Activated CD4-positive, alpha-beta T cell treated with anti-CD3 and anti-CD28 coated beads, Interleukin-2, amount 50 U/mL, for 16 hours (primary cell): ENCODE measurements at regions not wholly inside any gene's neighbourhood (a gene's known extent, or its start where the extent isn't known, plus 50 kb on each side); places are given as distances from the start of the nearest gene placed in this dataset.
"Not testable (repeated sequence)": the region's sequence is repeated elsewhere in the genome, so short reads cannot be mapped to it uniquely, and the experiment has no call there.

Experiments
- DNase-seq: peaks from one replicate; pipeline ENCODE4 v3.0.0-alpha.2; 2020

DNA sequence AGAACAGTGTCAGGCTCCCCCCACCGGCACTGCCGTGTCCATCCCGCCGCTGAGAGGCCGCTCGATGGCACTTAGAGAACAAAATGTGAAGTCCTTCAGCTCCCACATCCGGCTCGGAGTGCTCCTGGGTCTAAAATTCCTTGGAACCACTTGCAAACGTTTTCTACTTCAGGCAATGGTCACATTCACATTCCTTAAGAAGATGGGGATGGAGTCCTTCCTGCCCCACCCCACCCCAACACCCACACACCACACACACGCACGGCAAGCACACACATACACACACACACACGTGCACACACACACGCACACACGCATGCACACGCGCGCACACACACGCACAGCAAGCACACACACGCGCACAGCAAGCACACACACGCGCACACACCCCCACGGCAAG lies 83.4 kb downstream of the SOX1 start:
- no peak for DNase-seq

DNA sequence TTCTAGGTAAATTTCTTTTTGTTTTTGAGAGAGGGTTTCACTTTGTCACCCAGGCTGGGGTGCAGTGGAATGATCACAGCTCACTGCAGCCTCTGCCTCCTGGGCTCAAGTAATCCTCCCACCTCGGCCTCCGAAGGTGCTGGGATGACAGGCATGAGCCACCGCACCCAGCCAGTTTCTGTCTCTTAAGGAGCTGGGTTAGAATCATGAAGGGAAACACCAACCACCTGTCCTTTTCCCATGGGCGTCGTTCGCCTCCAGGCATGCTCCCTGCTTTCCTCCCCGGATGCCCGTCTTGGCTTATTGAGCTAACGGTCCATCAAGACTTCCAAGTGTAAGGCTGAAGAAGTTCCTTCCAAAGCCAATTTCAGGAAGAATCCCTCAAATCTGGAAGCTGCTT lies 85.9 kb downstream of the SOX1 start:
- DNase-seq: no peak

- no peak for DNase-seq
Measured at GRCh38 chr13:112153364-112153763, 86.4 kb downstream of the SOX1 start.

- DNase-seq: no peak
Measured at GRCh38 chr13:112153846-112154245, 86.9 kb downstream of the SOX1 start.

- no peak for DNase-seq
Measured at GRCh38 chr13:112154301-112155060, 87.5 kb downstream of the SOX1 start.

GRCh38 chr13:112158961-112159360 lies 92.0 kb downstream of the SOX1 start:
- DNase-seq: no peak

- no peak for DNase-seq
Measured at GRCh38 chr13:112159575-112160547, 92.9 kb downstream of the SOX1 start.

GRCh38 chr13:112160558-112160957 lies 93.6 kb downstream of the SOX1 start:
- DNase-seq: no peak

GRCh38 chr13:112161521-112162301 lies 94.8 kb downstream of the SOX1 start:
- DNase-seq: no peak

DNA sequence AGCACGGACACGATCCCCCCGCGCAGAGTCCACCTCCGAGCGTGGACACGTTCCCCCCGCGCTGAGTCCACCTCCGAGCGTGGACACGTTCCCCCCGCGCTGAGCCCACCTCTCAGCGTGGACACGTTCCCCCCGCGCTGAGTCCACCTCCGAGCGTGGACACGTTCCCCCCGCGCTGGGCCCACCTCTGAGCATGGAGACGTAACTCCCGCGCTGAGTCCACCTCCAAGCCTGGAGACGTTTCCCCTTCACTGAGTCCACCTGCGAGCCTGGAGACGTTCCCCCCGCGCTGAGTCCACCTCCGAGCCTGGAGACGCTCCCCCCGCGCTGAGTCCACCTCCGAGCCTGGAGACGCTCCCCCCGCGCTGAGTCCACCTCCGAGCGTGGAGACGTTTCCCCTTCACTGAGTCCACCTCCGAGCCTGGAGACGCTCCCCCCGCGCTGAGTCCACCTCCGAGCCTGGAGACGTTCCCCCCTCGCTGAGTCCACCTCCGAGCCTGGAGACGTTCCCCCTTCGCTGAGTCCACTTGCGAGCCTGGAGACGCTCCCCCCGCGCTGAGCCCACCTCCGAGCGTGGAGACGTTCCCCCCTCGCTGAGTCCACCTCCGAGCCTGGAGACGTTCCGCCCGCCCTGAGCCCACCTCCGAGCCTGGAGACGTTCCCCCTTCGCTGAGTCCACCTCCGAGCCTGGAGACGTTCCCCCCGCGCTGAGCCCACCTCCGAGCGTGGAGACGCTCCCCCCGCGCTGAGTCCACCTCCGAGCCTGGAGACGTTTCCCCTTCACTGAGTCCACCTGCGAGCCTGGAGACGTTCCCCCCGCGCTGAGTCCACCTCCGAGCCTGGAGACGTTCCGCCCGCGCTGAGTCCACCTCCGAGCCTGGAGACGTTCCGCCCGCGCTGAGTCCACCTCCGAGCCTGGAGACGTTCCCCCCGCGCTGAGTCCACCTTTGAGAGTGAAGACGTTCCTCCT lies 97.0 kb downstream of the SOX1 start:
- not testable (repeated sequence) for DNase-seq

- no peak for DNase-seq
Measured at GRCh38 chr13:112165712-112166111, 98.8 kb downstream of the SOX1 start.

- DNase-seq: peak; percentile 5
Measured at GRCh38 chr13:112168761-112169160, 101.8 kb downstream of the SOX1 start.

DNA sequence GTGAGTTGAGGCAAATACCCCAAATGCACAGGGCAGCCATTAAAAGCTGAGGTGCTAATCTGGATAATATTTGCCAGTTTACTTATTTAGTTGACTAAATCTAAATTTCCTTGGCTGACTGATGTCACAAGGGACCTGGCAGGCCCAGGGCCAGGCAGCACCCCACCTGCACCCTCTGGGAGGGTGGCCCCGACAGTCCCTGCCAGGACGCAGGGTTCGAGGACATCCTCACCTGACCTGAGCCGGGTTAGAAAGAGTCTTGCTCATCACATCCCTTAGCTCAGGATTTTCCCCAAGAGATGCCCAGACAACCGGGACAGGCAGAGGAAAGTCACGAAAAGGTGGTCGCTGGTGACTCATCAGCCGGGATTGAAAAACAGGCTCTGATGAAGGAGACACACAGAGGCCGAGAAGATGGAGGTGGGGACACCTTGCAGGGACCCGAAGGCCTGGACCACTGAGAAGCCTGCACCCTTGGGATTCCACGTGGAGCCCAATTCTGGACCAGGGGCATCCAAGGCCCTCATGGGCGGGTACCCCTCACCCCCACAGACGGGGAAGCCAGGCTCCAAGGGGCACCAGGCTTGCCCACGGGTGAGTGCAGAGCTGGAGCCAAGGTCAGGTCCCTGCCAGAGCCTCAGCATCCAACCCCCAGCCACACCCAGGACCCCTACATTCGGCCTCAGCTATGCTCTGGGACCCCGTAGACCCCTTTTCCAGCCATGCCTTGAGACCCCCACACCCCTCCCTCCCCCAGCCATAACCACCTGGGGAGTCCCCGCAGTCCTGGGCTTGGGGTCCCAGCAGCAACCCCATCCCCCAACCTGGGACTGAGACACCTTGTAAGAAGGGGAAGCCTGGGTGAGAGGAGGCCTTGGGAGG lies 103.2 kb downstream of the SOX1 start:
- DNase-seq: no peak

DNA sequence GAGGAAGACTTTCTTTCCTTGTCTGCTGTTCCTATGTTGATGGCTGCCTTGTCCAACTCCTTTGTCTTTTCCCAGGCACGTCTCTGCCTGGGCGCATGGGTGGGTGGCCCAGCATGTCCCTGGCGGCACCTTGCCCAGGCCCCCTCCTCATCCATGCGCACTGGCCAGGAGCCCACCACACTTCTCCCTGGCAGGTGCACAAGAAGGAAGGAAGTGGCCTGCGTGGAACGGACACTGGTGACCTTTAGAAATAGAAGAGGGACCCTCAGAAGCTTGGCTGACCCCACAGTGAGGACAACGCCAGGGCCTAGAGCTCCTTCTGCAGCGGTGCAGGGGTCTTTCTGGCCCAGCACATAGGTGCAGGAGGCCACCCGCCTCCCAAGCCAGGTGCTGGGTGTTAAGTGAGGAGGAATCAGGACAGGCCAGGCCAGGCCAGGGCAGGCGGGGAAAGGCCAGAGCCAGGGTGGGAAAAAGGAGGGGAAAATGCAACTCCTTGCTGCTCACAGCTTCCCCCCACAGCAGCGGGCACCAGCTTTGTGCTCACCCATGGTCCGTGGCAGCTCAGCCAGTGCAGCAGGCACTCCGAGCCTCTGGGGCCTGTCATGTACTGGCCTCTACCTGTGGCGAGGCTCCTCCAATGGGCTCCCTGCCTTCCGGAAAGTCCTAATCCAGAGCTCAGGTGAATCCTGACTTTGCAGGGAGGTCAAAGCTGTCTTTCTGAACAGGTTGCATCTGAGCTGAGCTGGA lies 104.0 kb downstream of the SOX1 start:
- no peak for DNase-seq

- DNase-seq: no peak
Measured at GRCh38 chr13:112171570-112171965, 104.6 kb downstream of the SOX1 start.

DNA sequence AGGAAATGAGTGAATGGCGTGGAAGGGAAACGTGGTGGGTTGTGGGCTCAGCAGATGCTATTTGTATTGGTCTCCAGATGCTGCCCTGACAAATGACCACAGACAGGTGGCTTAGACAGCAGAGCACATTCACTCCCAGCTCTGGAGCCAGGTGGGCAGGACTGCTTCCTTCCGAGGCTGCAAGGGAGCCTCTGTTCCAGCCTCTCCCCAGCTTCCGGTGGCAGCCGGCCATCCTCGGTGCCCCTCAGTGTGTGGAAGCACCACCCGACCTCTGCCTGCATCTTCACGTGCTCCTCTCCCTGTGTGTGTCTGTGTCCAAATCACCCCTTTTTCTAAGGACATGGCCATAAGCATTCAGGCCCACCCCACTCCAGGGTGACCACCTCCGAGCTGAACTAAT lies 105.1 kb downstream of the SOX1 start:
- DNase-seq: no peak

DNA sequence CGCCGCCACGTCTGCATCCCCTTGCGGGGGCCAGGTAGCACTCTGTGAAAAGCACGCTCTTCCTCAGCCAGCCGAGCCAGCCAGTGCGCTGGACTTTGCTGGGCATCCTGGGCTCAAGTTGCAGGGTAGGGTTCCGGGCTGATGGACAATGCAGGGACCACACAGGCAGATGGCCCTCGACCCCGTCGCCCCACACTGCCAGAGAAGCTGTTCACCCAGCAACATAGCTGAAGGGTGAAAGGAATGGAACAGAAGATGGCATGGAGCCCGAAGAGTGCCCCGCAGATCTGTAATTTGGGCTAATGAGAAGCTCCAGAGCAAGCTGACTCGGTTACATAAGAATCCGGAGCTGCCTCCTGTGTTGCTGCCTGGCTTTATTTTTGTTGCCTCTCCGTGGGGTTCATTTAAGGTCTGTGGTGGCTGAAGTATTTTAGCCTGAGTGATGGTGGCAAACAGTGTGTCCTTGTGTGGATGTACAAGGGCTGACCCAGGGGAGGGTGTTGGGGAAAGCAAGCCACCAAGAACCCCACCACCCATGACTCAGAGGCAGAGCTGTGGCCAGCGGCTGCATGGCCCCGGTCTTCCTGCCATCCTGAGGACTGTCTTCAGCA lies 105.8 kb downstream of the SOX1 start:
- DNase-seq: no peak

- DNase-seq: no peak
Measured at GRCh38 chr13:112174476-112175110, 107.6 kb downstream of the SOX1 start.
